ENCODE measurements at regions not wholly inside any gene's neighbourhood (a gene's known extent, or its start where the extent isn't known, plus 50 kb on each side); places are given as distances from the start of the nearest gene placed in this dataset.

DNA sequence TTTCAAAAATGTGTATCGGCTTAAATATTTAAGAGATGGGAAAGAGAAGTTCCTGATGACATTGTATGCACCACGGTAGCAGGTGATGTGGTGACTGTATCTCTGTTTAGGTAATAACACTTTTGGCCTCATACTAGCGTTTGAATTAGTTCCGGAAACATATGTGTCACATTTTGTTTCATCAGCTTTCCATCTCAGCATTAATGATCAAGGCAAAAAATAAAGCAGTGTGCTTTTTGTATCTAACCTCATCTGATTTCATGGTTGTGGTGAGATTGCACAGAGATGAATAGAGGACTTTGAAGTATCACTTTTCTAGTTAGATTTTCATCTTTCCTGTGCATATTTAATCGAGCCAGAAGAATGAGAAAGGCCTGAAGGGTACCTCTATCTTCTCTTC is 206.4 kb upstream of the SPRY1 start:
- no peak overlapping the region for H3K4me3 ChIP-seq (ENCODE audit: low read length)
- H3F3A ChIP-seq (ENCODE audit: low read length, unreplicated experiment) = no peaks in the 10 kb centered on the region
- DNase-seq = no peak
- no peak overlapping the region for H2AFZ ChIP-seq (ENCODE audit: low read length)
- no peaks in the 10 kb centered on the region for H3K9me2 ChIP-seq (replicated peaks; ENCODE audit: low read length)
- no peak overlapping the region for H3K9ac ChIP-seq (ENCODE audit: low read length)
- intact Hi-C loops (cut with micrococcal nuclease) = no loop called here
- ChIA-PET CTCF (no interaction called here), POLR2A (ENCODE audit: unreplicated experiment) (no interaction called here)
- no peak overlapping the region for H3K27ac ChIP-seq (ENCODE audit: low read length)
- ATAC-seq = no peak
- H3K9me3 ChIP-seq (ENCODE audit: low read length) = no peaks in the 10 kb centered on the region
- no peaks in the 10 kb centered on the region for H3K36me3 ChIP-seq (ENCODE audit: low read depth, low read length)
- H3K4me2 ChIP-seq (ENCODE audit: low read length) = no peak overlapping the region
- no TSS peak for BruUV-seq (replicated peaks)
- H4K20me1 ChIP-seq (ENCODE audit: low read length) = no peaks in the 10 kb centered on the region
- H3K79me2 ChIP-seq (ENCODE audit: low read length) = no peaks in the 10 kb centered on the region
- H3K27me3 ChIP-seq (ENCODE audit: low read length) = no peaks in the 10 kb centered on the region
- TF ChIP-seq EZH2phosphoT487 (IDR thresholded peaks at IDR 0.05; ENCODE audit: borderline replicate concordance, low read length) = no peak
- no peak for TF ChIP-seq EZH2 (IDR thresholded peaks at IDR 0.05; ENCODE audit: low read length, unreplicated experiment)
- TF ChIP-seq, protein P1, sequence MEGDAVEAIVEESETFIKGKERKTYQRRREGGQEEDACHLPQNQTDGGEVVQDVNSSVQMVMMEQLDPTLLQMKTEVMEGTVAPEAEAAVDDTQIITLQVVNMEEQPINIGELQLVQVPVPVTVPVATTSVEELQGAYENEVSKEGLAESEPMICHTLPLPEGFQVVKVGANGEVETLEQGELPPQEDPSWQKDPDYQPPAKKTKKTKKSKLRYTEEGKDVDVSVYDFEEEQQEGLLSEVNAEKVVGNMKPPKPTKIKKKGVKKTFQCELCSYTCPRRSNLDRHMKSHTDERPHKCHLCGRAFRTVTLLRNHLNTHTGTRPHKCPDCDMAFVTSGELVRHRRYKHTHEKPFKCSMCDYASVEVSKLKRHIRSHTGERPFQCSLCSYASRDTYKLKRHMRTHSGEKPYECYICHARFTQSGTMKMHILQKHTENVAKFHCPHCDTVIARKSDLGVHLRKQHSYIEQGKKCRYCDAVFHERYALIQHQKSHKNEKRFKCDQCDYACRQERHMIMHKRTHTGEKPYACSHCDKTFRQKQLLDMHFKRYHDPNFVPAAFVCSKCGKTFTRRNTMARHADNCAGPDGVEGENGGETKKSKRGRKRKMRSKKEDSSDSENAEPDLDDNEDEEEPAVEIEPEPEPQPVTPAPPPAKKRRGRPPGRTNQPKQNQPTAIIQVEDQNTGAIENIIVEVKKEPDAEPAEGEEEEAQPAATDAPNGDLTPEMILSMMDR (conservative IDR thresholded peaks at IDR 0.05; ENCODE audit: low read depth, low read length) = no peak
- H3K4me1 ChIP-seq (ENCODE audit: insufficient read depth, low read length) = no peaks in the 10 kb centered on the region

DNA sequence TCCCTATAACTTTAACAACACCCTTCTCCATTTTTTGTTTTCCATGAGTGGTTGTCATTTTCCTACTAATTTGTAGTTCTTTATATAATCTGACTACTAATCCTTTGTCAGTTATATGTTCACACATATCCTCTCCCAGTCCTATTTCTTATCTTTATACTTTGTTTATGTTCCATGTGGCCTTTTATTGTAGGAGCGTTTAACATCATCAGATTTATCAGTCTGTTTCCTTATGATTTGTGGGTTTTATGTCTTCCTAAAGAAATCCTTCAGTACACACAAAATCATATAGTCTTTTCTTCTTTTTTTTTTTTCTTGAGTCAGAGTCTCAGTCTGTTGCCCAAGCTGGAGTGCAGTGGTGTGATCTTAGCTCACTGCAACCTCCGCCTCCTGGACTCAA is 204.9 kb upstream of the SPRY1 start:
- CTCF ChIA-PET = no interaction called here
- intact Hi-C loops (cut with micrococcal nuclease) = no loop called here
- Histone ChIP-seq H3K9ac (ENCODE audit: low read length) (no peak overlapping the region), H3K4me2 (ENCODE audit: low read length) (no peak overlapping the region), H4K20me1 (ENCODE audit: low read length) (no peaks in the 10 kb centered on the region), H3K9me3 (ENCODE audit: low read length) (no peaks in the 10 kb centered on the region), H3F3A (ENCODE audit: low read length, unreplicated experiment) (no peaks in the 10 kb centered on the region), H2AFZ (ENCODE audit: low read length) (no peak overlapping the region), H3K79me2 (ENCODE audit: low read length) (no peaks in the 10 kb centered on the region), H3K9me2 (replicated peaks; ENCODE audit: low read length) (no peaks in the 10 kb centered on the region), H3K27ac (ENCODE audit: low read length) (no peak overlapping the region), H3K4me3 (ENCODE audit: low read length) (no peak overlapping the region), H3K4me1 (ENCODE audit: insufficient read depth, low read length) (no peaks in the 10 kb centered on the region), H3K36me3 (ENCODE audit: low read depth, low read length) (no peaks in the 10 kb centered on the region), H3K27me3 (ENCODE audit: low read length) (no peaks in the 10 kb centered on the region)
- POLR2A ChIA-PET (ENCODE audit: unreplicated experiment) = no interaction called here
- no TSS peak for BruUV-seq (replicated peaks)
- DNase-seq (no peak), ATAC-seq (no peak)
- TF ChIP-seq, protein P1 (conservative IDR thresholded peaks at IDR 0.05; ENCODE audit: low read depth, low read length) = no peak
- TF ChIP-seq EZH2 (IDR thresholded peaks at IDR 0.05; ENCODE audit: low read length, unreplicated experiment) = no peak
- no peak for TF ChIP-seq EZH2phosphoT487 (IDR thresholded peaks at IDR 0.05; ENCODE audit: borderline replicate concordance, low read length)

DNA sequence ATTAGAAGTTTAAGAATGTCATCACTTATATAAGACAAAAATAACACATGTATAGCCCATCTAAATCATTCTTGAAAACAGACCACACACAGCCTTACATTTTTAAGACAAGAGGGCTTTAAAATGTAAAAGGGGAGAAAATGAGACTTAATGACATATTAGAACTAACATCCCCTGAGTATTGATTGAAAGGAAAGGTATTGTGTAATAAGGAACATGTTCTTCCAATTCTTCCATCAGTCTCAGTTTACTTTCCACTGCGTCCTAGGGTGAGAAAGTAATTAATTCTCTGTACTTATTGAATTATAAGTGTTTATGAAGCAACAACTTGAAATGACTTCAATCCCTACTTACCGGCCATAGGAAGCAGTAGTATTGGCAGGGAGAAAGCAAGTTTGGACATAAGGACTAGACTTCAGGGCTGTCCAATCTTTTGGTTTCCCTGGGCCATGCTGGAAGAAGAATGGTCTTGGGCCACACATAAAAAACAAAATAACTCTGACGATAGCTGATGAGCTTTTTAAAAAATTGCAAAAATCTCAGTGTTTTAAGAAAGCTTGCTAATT is 202.7 kb upstream of the SPRY1 start:
- no peaks in the 10 kb centered on the region for H3K79me2 ChIP-seq (ENCODE audit: low read length)
- ATAC-seq (no peak), DNase-seq (no peak)
- no peaks in the 10 kb centered on the region for H3K36me3 ChIP-seq (ENCODE audit: low read depth, low read length)
- no peaks in the 10 kb centered on the region for H3K4me1 ChIP-seq (ENCODE audit: insufficient read depth, low read length)
- no peaks in the 10 kb centered on the region for H3K9me3 ChIP-seq (ENCODE audit: low read length)
- ChIA-PET POLR2A (ENCODE audit: unreplicated experiment) (no interaction called here), CTCF (no interaction called here)
- no peak overlapping the region for H2AFZ ChIP-seq (ENCODE audit: low read length)
- no TSS peak for BruUV-seq (replicated peaks)
- no peak overlapping the region for H3K4me2 ChIP-seq (ENCODE audit: low read length)
- TF ChIP-seq EZH2 (IDR thresholded peaks at IDR 0.05; ENCODE audit: low read length, unreplicated experiment) (no peak), EZH2phosphoT487 (IDR thresholded peaks at IDR 0.05; ENCODE audit: borderline replicate concordance, low read length) (no peak)
- TF ChIP-seq, protein P1 (conservative IDR thresholded peaks at IDR 0.05; ENCODE audit: low read depth, low read length) = no peak
- H3K27ac ChIP-seq (ENCODE audit: low read length) = no peak overlapping the region
- no peaks in the 10 kb centered on the region for H4K20me1 ChIP-seq (ENCODE audit: low read length)
- intact Hi-C loops (cut with micrococcal nuclease) = no loop called here
- H3K27me3 ChIP-seq (ENCODE audit: low read length) = no peaks in the 10 kb centered on the region
- no peaks in the 10 kb centered on the region for H3K9me2 ChIP-seq (replicated peaks; ENCODE audit: low read length)
- H3K9ac ChIP-seq (ENCODE audit: low read length) = no peak overlapping the region
- no peak overlapping the region for H3K4me3 ChIP-seq (ENCODE audit: low read length)
- H3F3A ChIP-seq (ENCODE audit: low read length, unreplicated experiment) = no peaks in the 10 kb centered on the region
